Fibroblast of lung (primary cell): ENCODE measurements at regions not wholly inside any gene's neighbourhood (a gene's known extent, or its start where the extent isn't known, plus 50 kb on each side); places are given as distances from the start of the nearest gene placed in this dataset.

Experiments used
- CTCF ChIP-seq, 2 donors: IDR thresholded peaks in 1 of 2; conservative IDR thresholded peaks in 1 of 2; 1 replicate in 1 of 2; 2 replicates in 1 of 2; pipeline ENCODE4 v1.5.1; 2011 to 2012; ENCODE audit warnings: low read length in 2 of 2, control low read depth in 1 of 2, inconsistent platforms in 1 of 2, low read depth in 1 of 2, mild to moderate bottlenecking in 1 of 2
- EZH2 ChIP-seq: IDR thresholded peaks from 2 replicates; pipeline ENCODE4 v1.5.1; 2012; ENCODE audit warnings: low read length, control low read depth, mild to moderate bottlenecking; ENCODE audit errors: missing control alignments

GRCh38 chr5:68587171-68587570 lies 371.6 kb downstream of the PIK3R1 start:
- TF ChIP-seq EZH2 (no peak), CTCF (conservative IDR thresholded peaks at IDR 0.05 in 1 of 2, IDR thresholded peaks at IDR 0.05 in 1 of 2; ENCODE audit: low read depth in 1 of 2, low read length in 2 of 2) (no peak)
